Stomach smooth muscle (tissue), 2 donors: ENCODE measurements at regions not wholly inside any gene's neighbourhood (a gene's known extent, or its start where the extent isn't known, plus 50 kb on each side); places are given as distances from the start of the nearest gene placed in this dataset.
"Not testable (repeated sequence)": the region's sequence is repeated elsewhere in the genome, so short reads cannot be mapped to it uniquely, and the experiment has no call there.

Source experiments
- H3K27ac ChIP-seq: one replicate; pipeline ENCODE4 v1.7.0; 2013; ENCODE audit warnings: mild to moderate bottlenecking, low read length, inconsistent platforms
- H3K27me3 ChIP-seq, 2 donors: one replicate each; pipeline ENCODE4 v1.7.0; 2013; ENCODE audit warnings: low read length in 2 of 2; ENCODE audit not compliant: insufficient read depth in 2 of 2, control insufficient read depth in 1 of 2
- H3K36me3 ChIP-seq, 2 donors: one replicate each; pipeline ENCODE4 v1.7.0; 2013; ENCODE audit warnings: low read length in 2 of 2; ENCODE audit not compliant: control insufficient read depth in 2 of 2, insufficient read depth in 2 of 2
- H3K4me1 ChIP-seq: one replicate; pipeline ENCODE4 v1.7.0; 2013; ENCODE audit warnings: low read length; ENCODE audit not compliant: control insufficient read depth, insufficient read depth
- H3K4me3 ChIP-seq, 2 donors: one replicate each; pipeline ENCODE4 v1.7.0; 2013; ENCODE audit warnings: low read length in 2 of 2
- H3K9ac ChIP-seq, 2 donors: one replicate each; pipeline ENCODE4 v1.7.0; 2013; ENCODE audit warnings: low read length in 2 of 2, mild to moderate bottlenecking in 1 of 2
- H3K9me3 ChIP-seq, 2 donors: one replicate each; pipeline ENCODE4 v1.7.0; 2013; ENCODE audit warnings: low read length in 2 of 2; ENCODE audit not compliant: control insufficient read depth in 2 of 2
- donor health status: healthy.
- donor health status: Pancreatic carcinoma.

DNA sequence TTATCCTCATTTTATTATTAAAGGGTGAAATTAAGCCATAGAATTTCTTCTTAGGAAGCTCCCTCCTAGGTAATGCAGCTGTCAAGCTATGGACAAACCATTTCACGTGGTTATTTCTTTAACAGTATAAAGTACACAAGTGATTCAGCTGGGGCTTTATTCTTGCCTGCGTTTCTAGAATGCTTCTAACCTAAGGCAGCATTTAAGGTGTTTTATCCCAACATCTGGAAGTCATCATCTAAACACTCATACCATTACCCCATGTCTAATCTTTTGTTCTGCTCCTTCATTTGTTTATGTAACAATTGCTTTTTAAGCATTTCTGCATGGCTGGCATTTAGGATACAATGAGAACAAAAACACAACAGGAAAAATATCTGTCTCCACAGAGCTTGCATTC is 829.2 kb upstream of the ADAMTS5 start:
- no peak overlapping the region for H3K27ac ChIP-seq
- H3K4me1 ChIP-seq = no peaks in the 10 kb centered on the region
- H3K27me3 ChIP-seq = no peaks in the 10 kb centered on the region
- no peaks in the 10 kb centered on the region for H3K36me3 ChIP-seq
- no peak overlapping the region for H3K4me3 ChIP-seq
- no peak overlapping the region for H3K9ac ChIP-seq
- no peaks in the 10 kb centered on the region for H3K9me3 ChIP-seq

DNA sequence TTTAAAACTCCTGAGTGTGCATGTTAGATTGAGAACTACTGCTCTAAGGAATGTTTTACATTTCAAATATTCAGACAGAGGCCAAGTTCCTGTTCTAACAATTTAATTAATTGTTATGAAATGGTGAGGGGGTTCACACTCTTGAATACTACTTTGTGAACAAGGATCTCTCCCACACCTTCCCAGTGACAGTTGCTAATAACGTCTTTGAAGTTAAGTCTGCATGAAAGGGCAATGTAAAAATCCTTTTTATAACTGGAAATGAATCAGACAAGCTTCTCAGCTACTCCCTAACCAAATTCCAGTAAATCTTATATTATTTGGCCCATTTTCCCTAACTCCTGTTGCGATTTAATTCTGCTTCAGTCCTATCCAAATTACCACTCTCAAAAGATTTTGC is 828.5 kb upstream of the ADAMTS5 start:
- no peaks in the 10 kb centered on the region for H3K27me3 ChIP-seq
- no peak overlapping the region for H3K27ac ChIP-seq
- H3K4me1 ChIP-seq = no peaks in the 10 kb centered on the region
- no peaks in the 10 kb centered on the region for H3K36me3 ChIP-seq
- H3K4me3 ChIP-seq = no peak overlapping the region
- H3K9ac ChIP-seq = no peak overlapping the region
- H3K9me3 ChIP-seq = no peaks in the 10 kb centered on the region

DNA sequence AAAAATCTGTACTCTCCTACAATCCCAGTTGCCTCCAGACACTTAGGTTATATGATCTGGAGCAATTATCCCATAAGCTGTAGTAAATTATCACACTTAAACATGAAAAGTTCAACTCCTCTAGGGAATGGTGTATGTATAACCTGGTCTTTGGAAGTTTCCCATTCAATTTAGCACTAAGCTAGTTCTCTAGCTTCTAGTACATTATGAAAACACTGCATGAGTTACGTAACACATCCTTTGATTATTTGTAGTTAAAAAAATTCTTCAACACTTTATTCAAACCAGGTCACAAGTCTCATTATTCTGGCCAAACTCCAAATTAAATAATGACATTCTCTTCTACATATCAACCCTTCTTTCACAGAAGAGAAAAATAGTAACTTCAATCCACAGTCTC is 827.0 kb upstream of the ADAMTS5 start:
- H3K4me1 ChIP-seq = no peaks in the 10 kb centered on the region
- no peak overlapping the region for H3K9ac ChIP-seq
- H3K4me3 ChIP-seq = no peak overlapping the region
- no peaks in the 10 kb centered on the region for H3K36me3 ChIP-seq
- H3K27me3 ChIP-seq = no peaks in the 10 kb centered on the region
- H3K27ac ChIP-seq = no peak overlapping the region
- H3K9me3 ChIP-seq = no peaks in the 10 kb centered on the region

- Histone ChIP-seq H3K27me3 (no peaks in the 10 kb centered on the region), H3K4me3 (no peak overlapping the region), H3K4me1 (no peaks in the 10 kb centered on the region), H3K9me3 (no peaks in the 10 kb centered on the region), H3K36me3 (no peaks in the 10 kb centered on the region), H3K27ac (no peak overlapping the region), H3K9ac (no peak overlapping the region)
Observed at GRCh38 chr21:27787046-27787445, 820.2 kb upstream of the ADAMTS5 start.

DNA sequence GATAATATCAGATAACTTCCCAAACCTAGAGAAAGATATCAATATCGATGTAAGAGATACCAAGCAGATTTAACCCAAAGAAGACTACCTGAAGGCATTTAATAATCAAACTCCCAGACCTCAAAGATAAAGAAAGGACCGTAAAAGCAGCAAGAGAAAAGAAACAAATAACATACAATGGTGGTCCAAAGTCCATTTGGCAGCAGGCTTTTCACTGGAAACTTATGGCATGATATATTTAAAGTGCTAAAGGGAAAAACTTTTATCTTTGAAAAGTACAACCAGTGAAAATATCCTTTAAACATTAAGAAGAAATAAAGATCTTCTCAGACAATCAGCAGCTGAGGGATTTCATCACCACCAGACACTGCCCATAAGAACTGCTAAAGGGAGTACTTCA is 812.7 kb upstream of the ADAMTS5 start:
- Histone ChIP-seq H3K9me3 (no peaks in the 10 kb centered on the region), H3K27me3 (no peaks in the 10 kb centered on the region), H3K4me1 (peaks cover 4% of the 10 kb centered on the region), H3K4me3 (no peak overlapping the region), H3K27ac (no peak overlapping the region), H3K36me3 (no peaks in the 10 kb centered on the region), H3K9ac (no peak overlapping the region)

DNA sequence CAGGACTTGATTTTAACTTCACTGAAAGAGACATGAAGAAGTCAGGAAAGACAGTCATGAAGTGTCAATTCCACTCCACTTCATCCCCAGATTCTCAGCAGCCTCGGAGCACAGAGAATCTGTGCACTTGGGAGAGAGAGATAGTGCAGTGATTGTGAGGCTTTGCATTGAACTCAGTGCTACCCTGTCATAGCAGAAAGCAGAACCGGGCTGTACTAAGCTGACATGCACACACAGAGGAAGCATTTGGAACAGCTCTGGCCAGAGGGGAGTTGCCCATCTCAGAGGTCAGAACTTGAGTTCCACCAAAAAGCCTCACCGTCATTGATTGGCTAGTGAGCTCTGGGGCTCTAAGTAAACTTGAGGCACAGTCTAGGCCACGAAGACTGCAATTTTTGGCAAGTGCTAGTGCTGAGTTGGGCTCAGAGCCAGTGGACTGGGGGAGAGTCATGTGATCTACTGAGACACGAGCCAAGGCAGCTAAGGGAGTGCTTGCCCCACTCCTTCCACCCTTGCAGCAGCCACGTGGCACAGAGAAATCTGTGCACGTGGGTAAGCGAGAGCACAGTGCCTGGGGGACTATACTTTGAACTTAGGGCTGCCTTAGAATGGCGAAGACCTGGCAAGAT is 810.2 kb upstream of the ADAMTS5 start:
- no peak overlapping the region for H3K4me3 ChIP-seq
- H3K27ac ChIP-seq = no peak overlapping the region
- no peaks in the 10 kb centered on the region for H3K9me3 ChIP-seq
- H3K9ac ChIP-seq = no peak overlapping the region
- H3K4me1 ChIP-seq = peaks cover 4% of the 10 kb centered on the region
- no peaks in the 10 kb centered on the region for H3K27me3 ChIP-seq
- H3K36me3 ChIP-seq = no peaks in the 10 kb centered on the region

GRCh38 chr21:27772816-27773215 is 805.9 kb upstream of the ADAMTS5 start:
- no peaks in the 10 kb centered on the region for H3K36me3 ChIP-seq

GRCh38 chr21:27771938-27772483 is 805.1 kb upstream of the ADAMTS5 start:
- H3K9me3 ChIP-seq = no peaks in the 10 kb centered on the region
- H3K27ac ChIP-seq = no peak overlapping the region
- H3K9ac ChIP-seq = no peak overlapping the region
- H3K36me3 ChIP-seq = no peaks in the 10 kb centered on the region
- H3K27me3 ChIP-seq = no peaks in the 10 kb centered on the region
- H3K4me3 ChIP-seq = no peak overlapping the region
- peaks cover under 1% of the 10 kb centered on the region for H3K4me1 ChIP-seq

More at GRCh38 chr21:27772816-27773215, 805.9 kb upstream of the ADAMTS5 start:
- Histone ChIP-seq H3K27ac (no peak overlapping the region), H3K27me3 (no peaks in the 10 kb centered on the region), H3K9ac (no peak overlapping the region), H3K4me3 (no peak overlapping the region), H3K9me3 (no peaks in the 10 kb centered on the region), H3K4me1 (peaks cover 4% of the 10 kb centered on the region)

- Histone ChIP-seq H3K4me1 (no peaks in the 10 kb centered on the region), H3K9ac (no peak overlapping the region), H3K9me3 (no peaks in the 10 kb centered on the region), H3K4me3 (no peak overlapping the region), H3K27ac (no peak overlapping the region), H3K36me3 (no peaks in the 10 kb centered on the region), H3K27me3 (no peaks in the 10 kb centered on the region)
Observed at GRCh38 chr21:27769763-27770162, 802.9 kb upstream of the ADAMTS5 start.

DNA sequence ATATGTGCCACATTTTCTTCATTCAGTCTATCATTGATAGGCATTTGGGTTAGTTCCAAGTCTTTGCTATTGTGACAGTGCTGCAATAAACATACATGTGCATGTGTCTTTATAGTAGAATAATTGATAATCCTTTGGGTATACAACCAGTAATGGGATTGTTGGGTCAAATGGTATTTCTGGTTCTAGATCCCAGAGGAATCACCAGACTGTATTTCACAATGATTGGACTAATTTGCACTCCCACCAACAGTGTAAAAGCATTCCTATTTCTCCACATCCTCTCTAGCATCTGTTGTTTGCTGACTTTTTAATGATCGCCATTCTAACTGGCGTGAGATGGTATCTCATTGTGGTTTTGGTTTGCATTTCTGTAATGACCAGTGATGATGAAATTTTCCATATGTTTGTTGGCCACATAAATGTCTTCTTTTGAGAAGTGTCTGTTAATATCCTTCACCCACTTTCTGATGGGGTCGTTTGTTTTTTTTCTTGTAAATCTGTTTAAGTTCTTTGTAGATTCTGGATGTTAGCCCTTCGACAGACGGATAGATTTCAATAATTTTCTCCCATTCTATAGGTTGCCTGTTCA is 801.3 kb upstream of the ADAMTS5 start:
- not testable (repeated sequence) for H3K36me3 ChIP-seq, H3K27me3 ChIP-seq, H3K4me3 ChIP-seq, H3K27ac ChIP-seq, H3K9me3 ChIP-seq, H3K9ac ChIP-seq, H3K4me1 ChIP-seq

DNA sequence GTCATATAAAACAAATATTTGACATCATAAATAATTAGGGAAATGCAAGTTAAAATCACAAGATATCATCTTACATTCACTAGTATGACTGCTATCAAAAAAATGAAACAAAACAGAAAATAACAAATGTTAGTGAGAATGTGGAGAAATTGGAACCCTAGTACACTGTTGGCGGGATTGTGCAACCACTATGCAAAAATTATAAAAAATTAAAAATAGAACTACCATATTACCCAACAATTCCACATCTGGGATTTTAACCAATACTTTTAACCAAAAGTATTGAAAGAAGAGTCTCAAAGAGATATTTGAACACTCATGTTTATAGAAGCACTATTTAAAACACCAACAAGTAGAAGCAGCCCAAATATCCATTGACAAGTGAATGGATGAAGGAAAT is 797.2 kb upstream of the ADAMTS5 start:
- Histone ChIP-seq H3K4me3 (no peak overlapping the region), H3K36me3 (no peaks in the 10 kb centered on the region), H3K27me3 (no peaks in the 10 kb centered on the region), H3K9me3 (no peaks in the 10 kb centered on the region), H3K4me1 (no peaks in the 10 kb centered on the region), H3K9ac (no peak overlapping the region), H3K27ac (no peak overlapping the region)
